SU-DHL-6 (cell line): ENCODE measurements at regions not wholly inside any gene's neighbourhood (a gene's known extent, or its start where the extent isn't known, plus 50 kb on each side); places are given as distances from the start of the nearest gene placed in this dataset.

Experiments
- EZH2phosphoT487 ChIP-seq: fragments of 200-600 bp; sonication (generic), shearing (Covaris generic); conservative IDR thresholded peaks from 2 replicates; pipeline ENCODE4 v1.6.1; 2018; ENCODE audit warnings: mild to moderate bottlenecking, antibody characterized with exemption, low read length, moderate library complexity, mixed read lengths
- TF ChIP-seq, protein P1 (sequence below): fragments of 200-600 bp; sonication (generic); IDR thresholded peaks from one replicate; pipeline ENCODE4 v1.5.1; 2017; ENCODE audit warnings: antibody characterized with exemption, mild to moderate bottlenecking, low read length, moderate library complexity; ENCODE audit not compliant: insufficient read depth, poor library complexity, severe bottlenecking

- TF ChIP-seq, protein P1, sequence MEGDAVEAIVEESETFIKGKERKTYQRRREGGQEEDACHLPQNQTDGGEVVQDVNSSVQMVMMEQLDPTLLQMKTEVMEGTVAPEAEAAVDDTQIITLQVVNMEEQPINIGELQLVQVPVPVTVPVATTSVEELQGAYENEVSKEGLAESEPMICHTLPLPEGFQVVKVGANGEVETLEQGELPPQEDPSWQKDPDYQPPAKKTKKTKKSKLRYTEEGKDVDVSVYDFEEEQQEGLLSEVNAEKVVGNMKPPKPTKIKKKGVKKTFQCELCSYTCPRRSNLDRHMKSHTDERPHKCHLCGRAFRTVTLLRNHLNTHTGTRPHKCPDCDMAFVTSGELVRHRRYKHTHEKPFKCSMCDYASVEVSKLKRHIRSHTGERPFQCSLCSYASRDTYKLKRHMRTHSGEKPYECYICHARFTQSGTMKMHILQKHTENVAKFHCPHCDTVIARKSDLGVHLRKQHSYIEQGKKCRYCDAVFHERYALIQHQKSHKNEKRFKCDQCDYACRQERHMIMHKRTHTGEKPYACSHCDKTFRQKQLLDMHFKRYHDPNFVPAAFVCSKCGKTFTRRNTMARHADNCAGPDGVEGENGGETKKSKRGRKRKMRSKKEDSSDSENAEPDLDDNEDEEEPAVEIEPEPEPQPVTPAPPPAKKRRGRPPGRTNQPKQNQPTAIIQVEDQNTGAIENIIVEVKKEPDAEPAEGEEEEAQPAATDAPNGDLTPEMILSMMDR = no peak
- TF ChIP-seq EZH2phosphoT487 = no peak
These were observed 68.4 kb upstream of the KLF13 start for GRCh38 chr15:31258260-31258659.
